IMR-90 (cell line): ENCODE measurements at regions not wholly inside any gene's neighbourhood (a gene's known extent, or its start where the extent isn't known, plus 50 kb on each side); places are given as distances from the start of the nearest gene placed in this dataset.

Experiments
- ATAC-seq: fragments of 200-7000 bp; cut with Tn5 transposase; 2 replicates; pipeline ENCODE4 v1.9.1; 2020; ENCODE audit warnings: low read depth, mild to moderate bottlenecking, moderate library complexity
- BruUV-seq: library from RNA; stranded (reverse); fragments of 400-500 nt; replicated peaks from 2 replicates; lab custom pipeline; 2021; lab: Mats Ljungman, UMichigan
- CTCF ChIA-PET: fragments of 300-600 bp; formaldehyde crosslinking; extraction: SDS; loops from one replicate; lab custom pipeline; 2021; ENCODE audit warnings: antibody characterized with exemption; lab: Yijun Ruan, JAX
- POLR2A ChIA-PET: fragments of 300-600 bp; sonication (Branson Sonifier 250); formaldehyde crosslinking; loops from one replicate; lab custom pipeline; 2022; ENCODE audit warnings: antibody characterized with exemption; ENCODE audit not compliant: unreplicated experiment; lab: Charles Lee
- DNase-seq: peaks from one replicate; pipeline ENCODE4 v3.0.0; 2013
- H2AFZ ChIP-seq: replicated peaks from 2 replicates; pipeline ENCODE3; 2013; ENCODE audit warnings: low read length, mild to moderate bottlenecking; ENCODE audit not compliant: poor library complexity
- H2AK5ac ChIP-seq: 2 replicates; pipeline ENCODE4 v1.6.1; 2013; ENCODE audit warnings: low read depth, low read length, inconsistent platforms
- H2AK9ac ChIP-seq: replicated peaks from 2 replicates; pipeline ENCODE3; 2013; ENCODE audit warnings: mild to moderate bottlenecking, low read depth, low read length, moderate library complexity; ENCODE audit not compliant: poor library complexity
- H2BK120ac ChIP-seq: 2 replicates; pipeline ENCODE4 v1.6.1; 2013; ENCODE audit warnings: low read depth, low read length, inconsistent platforms
- H2BK15ac ChIP-seq: 3 replicates; pipeline ENCODE4 v1.6.1; 2013; ENCODE audit warnings: low read depth, low read length, inconsistent platforms
- H2BK20ac ChIP-seq: 2 replicates; pipeline ENCODE4 v1.6.1; 2013; ENCODE audit warnings: low read depth, mild to moderate bottlenecking, inconsistent platforms, low read length, moderate library complexity
- H2BK5ac ChIP-seq: 2 replicates; pipeline ENCODE4 v1.6.1; 2013; ENCODE audit warnings: mild to moderate bottlenecking, low read depth, low read length, inconsistent platforms; ENCODE audit not compliant: poor library complexity, severe bottlenecking
- H3K14ac ChIP-seq: replicated peaks from 2 replicates; pipeline ENCODE4 v1.6.1; 2013; ENCODE audit warnings: low read depth, low read length, inconsistent platforms
- H3K18ac ChIP-seq: 2 replicates; pipeline ENCODE4 v1.6.1; 2013; ENCODE audit warnings: low read depth, low read length, control low read depth
- H3K23ac ChIP-seq: 2 replicates; pipeline ENCODE4 v1.6.1; 2013; ENCODE audit warnings: low read depth, low read length, inconsistent platforms
- H3K27ac ChIP-seq: 2 replicates; pipeline ENCODE4 v1.5.1; 2013; ENCODE audit warnings: mild to moderate bottlenecking, control low read depth, low read length; ENCODE audit not compliant: insufficient read depth
- H3K27me3 ChIP-seq: 2 replicates; pipeline ENCODE4 v1.6.1; 2013; ENCODE audit warnings: low read length; ENCODE audit not compliant: control insufficient read depth, insufficient read depth
- H3K36me3 ChIP-seq: 2 replicates; pipeline ENCODE4 v1.6.1; 2013; ENCODE audit warnings: low read length, mixed read lengths; ENCODE audit not compliant: control insufficient read depth, insufficient read depth
- H3K4ac ChIP-seq: 2 replicates; pipeline ENCODE4 v1.6.1; 2013; ENCODE audit warnings: low read depth, low read length, inconsistent platforms
- H3K4me1 ChIP-seq: 2 replicates; pipeline ENCODE4 v1.6.1; 2013; ENCODE audit warnings: low read length, mixed read lengths; ENCODE audit not compliant: control insufficient read depth, insufficient read depth
- H3K4me2 ChIP-seq: 2 replicates; pipeline ENCODE4 v1.6.1; 2013; ENCODE audit warnings: low read depth, mild to moderate bottlenecking, control low read depth, low read length, moderate library complexity
- H3K4me3 ChIP-seq: 2 replicates; pipeline ENCODE4 v1.5.1; 2013; ENCODE audit warnings: low read depth, mild to moderate bottlenecking, control low read depth, low read length, moderate library complexity; ENCODE audit not compliant: insufficient read depth
- H3K56ac ChIP-seq: 2 replicates; pipeline ENCODE4 v1.6.1; 2013; ENCODE audit warnings: low read length, inconsistent platforms; ENCODE audit not compliant: insufficient read depth; ENCODE audit errors: extremely low read depth
- H3K79me1 ChIP-seq, 2 experiments: 2 replicates each; pipeline ENCODE4 v1.6.1; 2013; ENCODE audit warnings: low read length in 2 of 2, inconsistent platforms in 1 of 2, low read depth in 1 of 2
- H3K9ac ChIP-seq: 2 replicates; pipeline ENCODE4 v1.6.1; 2013; ENCODE audit warnings: low read depth, low read length, control low read depth
- H3K9me1 ChIP-seq: 2 replicates; pipeline ENCODE4 v1.6.1; 2013; ENCODE audit warnings: low read length, inconsistent platforms; ENCODE audit not compliant: insufficient read depth
- H3K9me3 ChIP-seq: 2 replicates; pipeline ENCODE4 v1.6.1; 2013; ENCODE audit warnings: low read length; ENCODE audit not compliant: control insufficient read depth, insufficient read depth
- H4K20me1 ChIP-seq: 2 replicates; pipeline ENCODE4 v1.6.1; 2013; ENCODE audit warnings: low read length, inconsistent platforms; ENCODE audit not compliant: insufficient read depth
- H4K5ac ChIP-seq: 2 replicates; pipeline ENCODE4 v1.6.1; 2013; ENCODE audit warnings: mild to moderate bottlenecking, low read depth, low read length, control low read depth
- H4K8ac ChIP-seq, 2 experiments: 2 replicates each; pipeline ENCODE4 v1.6.1; 2013; ENCODE audit warnings: low read depth in 2 of 2, low read length in 2 of 2, control low read depth in 1 of 2, inconsistent platforms in 1 of 2
- H4K91ac ChIP-seq: 2 replicates; pipeline ENCODE4 v1.6.1; 2013; ENCODE audit warnings: low read depth, low read length, inconsistent platforms; ENCODE audit not compliant: insufficient read depth
- BHLHE40 ChIP-seq: fragments of 150-350 bp; IDR thresholded peaks from 2 replicates; pipeline ENCODE4 v1.6.1; 2016; ENCODE audit warnings: mild to moderate bottlenecking, low read depth, low read length
- FOS ChIP-seq: fragments of 150-350 bp; IDR thresholded peaks from 2 replicates; pipeline ENCODE4 v1.6.1; 2016; ENCODE audit warnings: low read depth, low read length
- MAZ ChIP-seq: IDR thresholded peaks from 2 replicates; pipeline ENCODE4 v1.6.1; 2012; ENCODE audit warnings: low read depth, mild to moderate bottlenecking, low read length, improper control_type of control experiment, moderate library complexity, borderline replicate concordance
- NFE2L2 ChIP-seq: fragments of 150-350 bp; IDR thresholded peaks from 2 replicates; pipeline ENCODE4 v1.6.1; 2016; ENCODE audit warnings: low read depth, mild to moderate bottlenecking, low read length
- WGBS, 2 experiments: methylation state at CpG; one replicate each; pipeline versions ENCODE4 v1.1.5 to v1.1.7; 2013; ENCODE audit warnings: missing lambda C conversion rate in 2 of 2; ENCODE audit not compliant: insufficient read length in 1 of 2; ENCODE audit errors: extremely low coverage in 2 of 2; 5-methylcytosine and 5-hydroxymethylcytosine counted together
- dilution Hi-C: fragments of 300-500 bp; cut with HindIII; formaldehyde crosslinking; loops from one replicate; pipeline ENCODE4 v1.14.3; 2018; ENCODE audit warnings: low sequenced_read_pairs; ENCODE audit not compliant: unreplicated experiment
- in situ Hi-C: fragments of 300-500 bp; cut with MboI; formaldehyde crosslinking; loops from 3 replicates; pipeline ENCODE4 v1.14.3; 2019; ENCODE audit warnings: low sequenced_read_pairs, inconsistent platforms, mixed read lengths
- intact Hi-C: fragments of 100-400 bp; cut with micrococcal nuclease; formaldehyde crosslinking; loops from 2 replicates; pipeline ENCODE4 v1.10.0; 2022
- TF ChIP-seq, protein P1 (sequence below): conservative IDR thresholded peaks from 2 replicates; pipeline ENCODE4 v1.5.1; 2012; ENCODE audit warnings: mild to moderate bottlenecking, low read depth, low read length, improper control_type of control experiment
- TF ChIP-seq, protein P2 (sequence below): fragments of 150-350 bp; IDR thresholded peaks from 2 replicates; pipeline ENCODE4 v1.6.1; 2017; ENCODE audit warnings: mild to moderate bottlenecking, antibody characterized with exemption, low read length, low read depth

DNA sequence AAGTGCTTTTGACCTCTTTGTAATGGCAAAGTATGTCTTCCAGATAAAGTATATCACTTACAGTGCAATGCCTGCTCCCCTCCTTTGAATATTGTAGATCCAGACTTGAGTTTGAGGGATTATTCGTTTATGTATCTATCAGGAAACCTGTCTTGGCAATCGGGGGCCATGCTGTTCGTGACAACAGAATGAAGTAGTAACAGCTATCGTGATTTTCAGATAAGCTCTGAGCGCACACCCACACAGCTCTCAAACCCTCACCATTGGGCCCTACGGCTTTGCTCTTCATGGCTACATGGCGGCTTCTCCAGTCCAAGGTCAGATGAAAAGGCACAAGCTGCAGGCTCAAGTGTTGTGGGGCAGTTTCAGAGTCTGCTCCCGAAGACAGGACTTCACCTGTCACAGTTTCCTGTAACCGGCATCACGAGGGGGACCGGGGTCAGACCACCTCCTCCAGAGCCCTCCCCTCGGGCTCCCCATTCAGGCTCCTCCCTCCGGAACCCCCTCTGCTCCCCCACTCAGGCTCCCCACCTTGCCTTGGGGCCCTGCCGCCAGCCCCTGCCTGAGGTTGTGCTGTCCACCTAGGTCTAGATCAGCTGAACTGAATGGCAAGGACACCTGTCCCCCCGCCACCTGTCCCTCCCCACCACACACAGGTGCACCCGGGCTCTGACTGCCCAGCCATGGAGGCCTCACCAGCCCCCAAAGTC lies 292.5 kb upstream of the SALL3 start:
- ATAC-seq: no peak
- Histone ChIP-seq H3K9me1 (no peaks in the 10 kb centered on the region), H3K36me3 (no peaks in the 10 kb centered on the region)

More for the DNA sequence above, 292.5 kb upstream of the SALL3 start:
- Histone ChIP-seq H3K4me3 (no peak overlapping the region), H4K5ac (no peak overlapping the region), H3K79me1 (no peaks in the 10 kb centered on the region), H3K23ac (no peak overlapping the region), H2BK15ac (no peak overlapping the region), H2AK5ac (no peak overlapping the region), H3K18ac (no peak overlapping the region), H3K27me3 (no peaks in the 10 kb centered on the region), H3K4me1 (no peaks in the 10 kb centered on the region), H2AFZ (no peak overlapping the region), H3K9ac (no peak overlapping the region), H2BK5ac (no peak overlapping the region), H2BK120ac (no peak overlapping the region), H3K4ac (no peak overlapping the region), H4K8ac (no peak overlapping the region), H3K27ac (no peak overlapping the region), H2AK9ac (no peak overlapping the region), H3K14ac (no peak overlapping the region), H4K91ac (no peak overlapping the region), H4K20me1 (no peaks in the 10 kb centered on the region), H3K56ac (no peak overlapping the region), H3K9me3 (peaks cover 49% of the 10 kb centered on the region), H3K4me2 (no peak overlapping the region), H2BK20ac (no peak overlapping the region)
- DNase-seq: no peak
- 46% methylated on average over 10 of the region's 16 CpGs; no CpG with 5 or more reads in 1 of the 2 experiments for WGBS, 2 experiments
- in situ Hi-C loops (no loop called here), intact Hi-C loops (no loop called here), dilution Hi-C loops (no loop called here)
- CTCF ChIA-PET: no interaction called here
- POLR2A ChIA-PET: no interaction called here
- TF ChIP-seq BHLHE40 (no peak), MAZ (no peak), NFE2L2 (no peak), FOS (no peak)
- TF ChIP-seq, protein P1, sequence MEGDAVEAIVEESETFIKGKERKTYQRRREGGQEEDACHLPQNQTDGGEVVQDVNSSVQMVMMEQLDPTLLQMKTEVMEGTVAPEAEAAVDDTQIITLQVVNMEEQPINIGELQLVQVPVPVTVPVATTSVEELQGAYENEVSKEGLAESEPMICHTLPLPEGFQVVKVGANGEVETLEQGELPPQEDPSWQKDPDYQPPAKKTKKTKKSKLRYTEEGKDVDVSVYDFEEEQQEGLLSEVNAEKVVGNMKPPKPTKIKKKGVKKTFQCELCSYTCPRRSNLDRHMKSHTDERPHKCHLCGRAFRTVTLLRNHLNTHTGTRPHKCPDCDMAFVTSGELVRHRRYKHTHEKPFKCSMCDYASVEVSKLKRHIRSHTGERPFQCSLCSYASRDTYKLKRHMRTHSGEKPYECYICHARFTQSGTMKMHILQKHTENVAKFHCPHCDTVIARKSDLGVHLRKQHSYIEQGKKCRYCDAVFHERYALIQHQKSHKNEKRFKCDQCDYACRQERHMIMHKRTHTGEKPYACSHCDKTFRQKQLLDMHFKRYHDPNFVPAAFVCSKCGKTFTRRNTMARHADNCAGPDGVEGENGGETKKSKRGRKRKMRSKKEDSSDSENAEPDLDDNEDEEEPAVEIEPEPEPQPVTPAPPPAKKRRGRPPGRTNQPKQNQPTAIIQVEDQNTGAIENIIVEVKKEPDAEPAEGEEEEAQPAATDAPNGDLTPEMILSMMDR: no peak
- TF ChIP-seq, protein P2, sequence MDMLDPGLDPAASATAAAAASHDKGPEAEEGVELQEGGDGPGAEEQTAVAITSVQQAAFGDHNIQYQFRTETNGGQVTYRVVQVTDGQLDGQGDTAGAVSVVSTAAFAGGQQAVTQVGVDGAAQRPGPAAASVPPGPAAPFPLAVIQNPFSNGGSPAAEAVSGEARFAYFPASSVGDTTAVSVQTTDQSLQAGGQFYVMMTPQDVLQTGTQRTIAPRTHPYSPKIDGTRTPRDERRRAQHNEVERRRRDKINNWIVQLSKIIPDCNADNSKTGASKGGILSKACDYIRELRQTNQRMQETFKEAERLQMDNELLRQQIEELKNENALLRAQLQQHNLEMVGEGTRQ: no peak
- BruUV-seq: no TSS peak
